K562 (cell line): ENCODE measurements at regions not wholly inside any gene's neighbourhood (a gene's known extent, or its start where the extent isn't known, plus 50 kb on each side); places are given as distances from the start of the nearest gene placed in this dataset.

Experiments used
- ATAC-seq: fragments of 200-7000 bp; cut with Tn5 transposase; 3 replicates; pipeline ENCODE4 v1.9.1; 2020; ENCODE audit warnings: moderate library complexity
- BruUV-seq: library from RNA; stranded (reverse); fragments of 400-500 nt; replicated peaks from 2 replicates; lab custom pipeline; 2021; lab: Mats Ljungman, UMichigan
- CTCF ChIA-PET: fragments of 300-600 bp; formaldehyde crosslinking; extraction: SDS; loops from one replicate; lab custom pipeline; 2021; ENCODE audit warnings: low intra/inter-chr PET ratio; lab: Yijun Ruan, JAX
- POLR2A ChIA-PET: fragments of 300-600, 350-650 bp; sonication (Branson Sonifier 250); formaldehyde crosslinking; extraction: SDS; loops from one replicate; lab custom pipeline; 2021; ENCODE audit warnings: antibody characterized with exemption, inconsistent platforms; lab: Yijun Ruan, JAX
- DNase-seq, 4 experiments: peaks; one replicate each; pipeline versions ENCODE4 v3.0.0 to v3.0.0-alpha.2; 2011 to 2018; ENCODE audit warnings: low spot score in 3 of 4, mixed read lengths in 3 of 4; ENCODE audit errors: extremely low read depth in 1 of 4
- FAIRE-seq: peaks from 2 replicates; lab custom pipeline; 2011; peaks lifted over from hg19 to GRCh38; lab: Jason Lieb, UNC
- H2AFZ ChIP-seq: 2 replicates; pipeline ENCODE4 v1.6.0; 2011; ENCODE audit warnings: low read depth, low read length, control low read depth, inconsistent platforms
- H3K27ac ChIP-seq: fragments of 200-600 bp; 3 replicates; pipeline ENCODE4 v1.8.0; 2011; ENCODE audit warnings: low read depth, mild to moderate bottlenecking, control low read depth, inconsistent platforms, low read length, moderate library complexity, mixed read lengths; ENCODE audit errors: extremely low read depth
- H3K27me3 ChIP-seq, 2 experiments: fragments of 300-600 bp in 1 of 2; 2 replicates in 1 of 2; 3 replicates in 1 of 2; pipeline versions ENCODE4 v1.6.0 to v1.8.0; 2011; ENCODE audit warnings: inconsistent platforms in 2 of 2, low read length in 2 of 2, mild to moderate bottlenecking in 1 of 2, mixed read lengths in 1 of 2, moderate library complexity in 1 of 2; ENCODE audit not compliant: control insufficient read depth in 2 of 2, insufficient read depth in 2 of 2
- H3K36me3 ChIP-seq: fragments of 300-600 bp; 3 replicates; pipeline ENCODE4 v1.8.0; 2011; ENCODE audit warnings: mild to moderate bottlenecking, low read length, inconsistent platforms; ENCODE audit not compliant: control insufficient read depth, insufficient read depth
- H3K4me1 ChIP-seq, 2 experiments: fragments of 200-600 bp in 1 of 2; replicated peaks in 1 of 2; 2 replicates in 1 of 2; 3 replicates in 1 of 2; pipeline versions ENCODE4 v1.5.1 to v1.8.0; 2011; ENCODE audit warnings: inconsistent platforms in 2 of 2, low read length in 2 of 2, mild to moderate bottlenecking in 1 of 2, mixed read lengths in 1 of 2, moderate library complexity in 1 of 2; ENCODE audit not compliant: control insufficient read depth in 2 of 2, insufficient read depth in 2 of 2
- H3K4me2 ChIP-seq: 2 replicates; pipeline ENCODE4 v1.6.1; 2011; ENCODE audit warnings: low read length, control low read depth, inconsistent platforms, mixed read lengths; ENCODE audit not compliant: insufficient read depth
- H3K4me3 ChIP-seq: fragments of 200-600 bp; sonication (generic), shearing (Covaris generic); 2 replicates; pipeline ENCODE4 v1.5.1; 2016; ENCODE audit warnings: control low read depth, inconsistent platforms
- H3K79me2 ChIP-seq: fragments of 200-600 bp; 3 replicates; pipeline ENCODE4 v1.8.0; 2011; ENCODE audit warnings: low read length, inconsistent platforms; ENCODE audit not compliant: control insufficient read depth, insufficient read depth
- H3K9ac ChIP-seq, 2 experiments: 2 replicates each; pipeline versions ENCODE4 v1.6.0 to v1.6.1; 2011; ENCODE audit warnings: low read depth in 2 of 2, low read length in 2 of 2, control low read depth in 1 of 2, inconsistent platforms in 1 of 2, mild to moderate bottlenecking in 1 of 2, mixed read lengths in 1 of 2; ENCODE audit not compliant: insufficient read depth in 1 of 2
- H3K9me1 ChIP-seq: one replicate; pipeline ENCODE4 v1.6.0; 2011; ENCODE audit warnings: inconsistent platforms, mild to moderate bottlenecking, low read length, moderate library complexity; ENCODE audit not compliant: control insufficient read depth, insufficient read depth
- H3K9me3 ChIP-seq: replicated peaks from 2 replicates; pipeline ENCODE4 v1.5.1; 2011; ENCODE audit warnings: low read depth, low read length, inconsistent platforms; ENCODE audit not compliant: control insufficient read depth, insufficient read depth
- H4K20me1 ChIP-seq: replicated peaks from 2 replicates; pipeline ENCODE4 v1.6.1; 2011; ENCODE audit warnings: low read length, inconsistent platforms, mixed read lengths; ENCODE audit not compliant: control insufficient read depth, insufficient read depth
- BDP1 ChIP-seq: IDR thresholded peaks from 3 replicates; pipeline ENCODE4 v1.6.1; 2011; ENCODE audit not compliant: insufficient read length, insufficient read depth
- CBFA2T2 ChIP-seq: fragments of 450-650 bp; conservative IDR thresholded peaks from 2 replicates; pipeline ENCODE4 v1.6.1; 2017; ENCODE audit warnings: mild to moderate bottlenecking
- DACH1 ChIP-seq: fragments of 450-650 bp; IDR thresholded peaks from 2 replicates; pipeline ENCODE4 v1.6.1; 2018; ENCODE audit not compliant: partially characterized antibody
- ELF4 ChIP-seq: fragments of 450-650 bp; formaldehyde crosslinking; IDR thresholded peaks from 2 replicates; pipeline ENCODE4 v1.4.0; 2022; ENCODE audit warnings: missing genetic modification characterization
- GTF2F1 ChIP-seq: IDR thresholded peaks from 2 replicates; pipeline ENCODE4 v1.6.1; 2011; ENCODE audit warnings: low read depth, low read length, improper control_type of control experiment
- HMBOX1 ChIP-seq: sonication (generic); IDR thresholded peaks from 2 replicates; pipeline ENCODE4 v1.6.1; 2016
- HNRNPK ChIP-seq: fragments of 200-400 bp; formaldehyde crosslinking; IDR thresholded peaks from one replicate; pipeline ENCODE4 v1.6.1; 2018; ENCODE audit warnings: mild to moderate bottlenecking, low read depth, low read length; ENCODE audit not compliant: poor library complexity, severe bottlenecking
- MAZ ChIP-seq, 2 experiments: fragments of 450-650 bp in 1 of 2; sonication (generic) in 1 of 2; formaldehyde crosslinking; IDR thresholded peaks in 1 of 2; conservative IDR thresholded peaks in 1 of 2; 2 replicates each; pipeline versions ENCODE4 v1.4.0 to v1.5.0; 2020; ENCODE audit warnings: mild to moderate bottlenecking in 1 of 2, missing genetic modification reagents in 1 of 2
- POU5F1 ChIP-seq: fragments of 150-350 bp; IDR thresholded peaks from 2 replicates; pipeline ENCODE4 v1.6.1; 2014; ENCODE audit warnings: borderline replicate concordance, low read length, low read depth, mild to moderate bottlenecking; ENCODE audit not compliant: partially characterized antibody
- STAT5A ChIP-seq: IDR thresholded peaks from 2 replicates; pipeline ENCODE4 v1.6.1; 2012; ENCODE audit warnings: low read length, inconsistent platforms, borderline replicate concordance
- TFAP4 ChIP-seq: sonication (generic); formaldehyde crosslinking; IDR thresholded peaks from 2 replicates; pipeline ENCODE4 v1.8.0; 2022; ENCODE audit warnings: missing genetic modification reagents, mild to moderate bottlenecking, moderate library complexity, borderline replicate concordance
- TRIM25 ChIP-seq: fragments of 450-650 bp; IDR thresholded peaks from 2 replicates; pipeline ENCODE4 v1.7.0; 2016; ENCODE audit warnings: borderline replicate concordance
- ZNF398 ChIP-seq: fragments of 250-450 bp; sonication (Bioruptor Pico); IDR thresholded peaks from 2 replicates; pipeline ENCODE4 v1.8.0; 2021; ENCODE audit warnings: moderate library complexity, mild to moderate bottlenecking, inconsistent platforms
- ZNF431 ChIP-seq: sonication (generic); formaldehyde crosslinking; IDR thresholded peaks from 2 replicates; pipeline ENCODE4 v1.8.0; 2022; ENCODE audit warnings: mild to moderate bottlenecking, missing genetic modification reagents
- WGBS: fragments of 100-300 bp; shearing (Covaris generic); methylation state at CpG from one replicate; pipeline ENCODE4 v1.1.6; 2016; ENCODE audit warnings: low coverage, mixed read lengths; ENCODE audit not compliant: insufficient coverage; ENCODE audit errors: missing lambda C conversion rate; 5-methylcytosine and 5-hydroxymethylcytosine counted together
- in situ Hi-C: fragments of 300-500 bp; cut with MboI; formaldehyde crosslinking; loops from 4 replicates; pipeline ENCODE4 v1.15.0; 2018; ENCODE audit warnings: inconsistent platforms, mixed read lengths
- intact Hi-C: fragments of 100-400 bp; cut with micrococcal nuclease; formaldehyde crosslinking; loops from 2 replicates; pipeline ENCODE4 v1.14.2; 2022

- H3K36me3 ChIP-seq = no peaks in the 10 kb centered on the region
- FAIRE-seq = no peak
- no peaks in the 10 kb centered on the region for H3K79me2 ChIP-seq
- H3K27ac ChIP-seq = no peak overlapping the region
- no peak overlapping the region for H3K4me2 ChIP-seq
- ChIA-PET POLR2A (no interaction called here), CTCF (no interaction called here)
- no peak for DNase-seq
- no peaks in the 10 kb centered on the region for H3K9me1 ChIP-seq
- WGBS = 2% methylated on average over 5 of the region's 5 CpGs
- BruUV-seq = no TSS peak
- no peaks in the 10 kb centered on the region for H4K20me1 ChIP-seq
- intact Hi-C loops = no loop called here
- H3K9me3 ChIP-seq = no peaks in the 10 kb centered on the region
- no peak overlapping the region for H3K4me3 ChIP-seq
- H3K9ac ChIP-seq = no peak overlapping the region
- in situ Hi-C loops = no loop called here
- no peak for ATAC-seq
- peaks cover 3 to 6% of the 10 kb centered on the region in 2 experiments; a peak in 2 of 5 replicates for H3K27me3 ChIP-seq
- no peak overlapping the region for H2AFZ ChIP-seq
- H3K4me1 ChIP-seq = no peaks in the 10 kb centered on the region; a peak in 1 of 5 replicates
- TF ChIP-seq GTF2F1 (no peak), DACH1 (no peak), HNRNPK (no peak), STAT5A (no peak), POU5F1 (no peak), ELF4 (CRISPR knock-in tag) (no peak), CBFA2T2 (no peak), MAZ (CRISPR knock-in tag; conservative IDR thresholded peaks at IDR 0.05 in 1 of 2, IDR thresholded peaks at IDR 0.05 in 1 of 2) (no peak), ZNF398 (CRISPR knock-in tag) (no peak), BDP1 (no peak), ZNF431 (no peak), TFAP4 (no peak), TRIM25 (no peak), HMBOX1 (no peak)
Observed at GRCh38 chr1:224559981-224560728, 56.0 kb upstream of the CNIH3 start.
